ENCODE measurements at regions not wholly inside any gene's neighbourhood (a gene's known extent, or its start where the extent isn't known, plus 50 kb on each side); places are given as distances from the start of the nearest gene placed in this dataset.
A peak's percentile ranks its signal among the peaks of the same experiment; 100 is the strongest.
"Not testable (repeated sequence)": the region's sequence is repeated elsewhere in the genome, so short reads cannot be mapped to it uniquely, and the experiment has no call there.

DNA sequence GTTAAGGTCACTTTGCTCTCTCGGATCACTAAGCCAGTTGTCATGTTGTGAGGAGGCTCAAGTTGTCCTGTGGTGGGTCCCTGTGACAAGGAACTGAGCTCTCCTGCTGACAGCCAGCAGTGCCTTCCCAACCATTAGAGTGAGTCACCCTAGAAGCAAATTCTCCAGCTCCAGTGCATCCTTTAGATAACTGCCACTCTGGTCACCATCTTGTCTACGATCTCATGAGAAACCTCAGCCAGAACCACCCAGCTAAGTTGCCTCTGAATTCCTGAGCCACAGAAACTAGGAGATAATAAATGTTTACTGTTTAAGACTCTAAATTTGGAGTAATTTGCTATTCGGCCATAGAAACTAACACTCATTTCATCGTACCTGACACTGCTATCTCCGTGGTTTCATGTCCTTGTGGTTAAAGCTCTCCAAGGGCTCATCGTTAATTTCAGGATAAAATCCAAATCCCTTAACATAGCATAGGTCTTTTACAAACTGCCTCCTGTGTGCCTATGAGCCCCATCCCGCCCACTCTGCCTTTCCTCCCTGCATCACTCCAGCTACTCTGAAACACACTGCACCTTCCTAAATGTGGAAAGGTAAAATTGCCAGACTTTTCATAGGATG lies 56.5 kb upstream of the WIPF3 start:
- H3K9me3 ChIP-seq: no peaks in the 10 kb centered on the region
- 47 to 60% methylated on average over 7 of the region's 7 CpGs for WGBS, 2 donors
- peak overlapping the region; percentile 46 to 63 for H3K27ac ChIP-seq
- intact Hi-C loops (cut with DNase I; ENCODE audit: low total_unique reads): no loop called here
- H3K4me3 ChIP-seq: no peak overlapping the region
- no peaks in the 10 kb centered on the region for H3K27me3 ChIP-seq
- peaks cover 10% of the 10 kb centered on the region for H3K4me1 ChIP-seq
- no peak for DNase-seq
- TF ChIP-seq, protein P1, sequence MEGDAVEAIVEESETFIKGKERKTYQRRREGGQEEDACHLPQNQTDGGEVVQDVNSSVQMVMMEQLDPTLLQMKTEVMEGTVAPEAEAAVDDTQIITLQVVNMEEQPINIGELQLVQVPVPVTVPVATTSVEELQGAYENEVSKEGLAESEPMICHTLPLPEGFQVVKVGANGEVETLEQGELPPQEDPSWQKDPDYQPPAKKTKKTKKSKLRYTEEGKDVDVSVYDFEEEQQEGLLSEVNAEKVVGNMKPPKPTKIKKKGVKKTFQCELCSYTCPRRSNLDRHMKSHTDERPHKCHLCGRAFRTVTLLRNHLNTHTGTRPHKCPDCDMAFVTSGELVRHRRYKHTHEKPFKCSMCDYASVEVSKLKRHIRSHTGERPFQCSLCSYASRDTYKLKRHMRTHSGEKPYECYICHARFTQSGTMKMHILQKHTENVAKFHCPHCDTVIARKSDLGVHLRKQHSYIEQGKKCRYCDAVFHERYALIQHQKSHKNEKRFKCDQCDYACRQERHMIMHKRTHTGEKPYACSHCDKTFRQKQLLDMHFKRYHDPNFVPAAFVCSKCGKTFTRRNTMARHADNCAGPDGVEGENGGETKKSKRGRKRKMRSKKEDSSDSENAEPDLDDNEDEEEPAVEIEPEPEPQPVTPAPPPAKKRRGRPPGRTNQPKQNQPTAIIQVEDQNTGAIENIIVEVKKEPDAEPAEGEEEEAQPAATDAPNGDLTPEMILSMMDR (IDR thresholded peaks at IDR 0.05): no peak
- TF ChIP-seq POLR2A (IDR thresholded peaks at IDR 0.05): no peak
- H3K36me3 ChIP-seq (ENCODE audit: low read depth, missing control alignments): no peaks in the 10 kb centered on the region

DNA sequence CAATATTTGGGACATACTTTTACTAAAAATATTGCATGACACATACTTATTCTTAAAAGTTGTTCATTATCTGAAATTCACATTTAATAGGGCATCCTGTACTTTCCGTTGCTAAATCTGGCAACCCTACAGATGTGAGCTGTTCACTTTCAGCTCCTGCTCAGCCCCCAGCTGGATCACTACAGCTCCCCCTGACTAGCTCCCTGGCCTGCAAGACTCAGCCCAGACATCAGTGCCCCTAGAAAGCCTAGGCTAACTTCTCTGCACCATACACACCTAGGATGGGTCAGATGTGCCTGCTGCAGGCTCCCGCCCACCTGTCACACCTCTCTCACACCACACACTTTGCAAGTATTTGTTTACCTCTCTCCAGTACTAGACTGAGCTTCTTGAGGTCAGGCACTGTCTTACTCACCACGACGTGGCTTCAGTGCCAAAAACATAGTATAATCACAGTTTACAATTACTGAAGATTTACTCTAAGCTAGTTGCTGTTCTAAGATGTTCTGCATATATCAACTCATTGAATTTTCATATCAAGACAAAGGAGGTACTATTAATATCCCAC lies 55.9 kb upstream of the WIPF3 start:
- WGBS, 2 donors: 47 to 54% methylated on average over 4 of the region's 4 CpGs
- H3K36me3 ChIP-seq (ENCODE audit: low read depth, missing control alignments); H3K9me3 ChIP-seq; H3K4me3 ChIP-seq; intact Hi-C loops (cut with DNase I; ENCODE audit: low total_unique reads); H3K27me3 ChIP-seq: not testable (repeated sequence)
- H3K4me1 ChIP-seq: peaks cover 15% of the 10 kb centered on the region
- peak overlapping the region; percentile 46 to 63 for H3K27ac ChIP-seq
- peak; percentile 36 for DNase-seq

DNA sequence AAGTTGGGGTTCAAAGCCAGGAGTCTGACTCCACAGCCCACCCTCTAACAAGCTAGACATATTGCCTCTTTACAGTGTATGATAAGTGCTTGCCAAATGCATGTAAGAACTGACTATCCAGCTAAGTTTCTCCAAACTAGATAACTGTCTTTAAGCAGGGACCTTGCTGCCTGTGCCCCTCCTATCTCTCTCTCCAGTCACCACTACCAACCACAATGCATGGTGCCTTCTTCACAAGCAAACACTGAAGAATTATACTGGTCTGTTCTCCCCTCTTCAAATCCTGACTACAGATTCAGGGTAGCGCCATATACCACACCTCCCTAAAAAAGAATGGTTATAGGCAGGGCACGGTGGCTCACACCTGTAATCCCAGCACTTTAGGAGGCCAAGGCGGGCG lies 55.3 kb upstream of the WIPF3 start:
- H3K27me3 ChIP-seq; DNase-seq; H3K4me3 ChIP-seq; H3K36me3 ChIP-seq (ENCODE audit: low read depth, missing control alignments); H3K9me3 ChIP-seq; intact Hi-C loops (cut with DNase I; ENCODE audit: low total_unique reads): not testable (repeated sequence)
- H3K27ac ChIP-seq: peak overlapping the region; percentile 36 to 44
- WGBS, 2 donors: 88 to 97% methylated on average over 4 of the region's 4 CpGs
- H3K4me1 ChIP-seq: peaks cover 15% of the 10 kb centered on the region

DNA sequence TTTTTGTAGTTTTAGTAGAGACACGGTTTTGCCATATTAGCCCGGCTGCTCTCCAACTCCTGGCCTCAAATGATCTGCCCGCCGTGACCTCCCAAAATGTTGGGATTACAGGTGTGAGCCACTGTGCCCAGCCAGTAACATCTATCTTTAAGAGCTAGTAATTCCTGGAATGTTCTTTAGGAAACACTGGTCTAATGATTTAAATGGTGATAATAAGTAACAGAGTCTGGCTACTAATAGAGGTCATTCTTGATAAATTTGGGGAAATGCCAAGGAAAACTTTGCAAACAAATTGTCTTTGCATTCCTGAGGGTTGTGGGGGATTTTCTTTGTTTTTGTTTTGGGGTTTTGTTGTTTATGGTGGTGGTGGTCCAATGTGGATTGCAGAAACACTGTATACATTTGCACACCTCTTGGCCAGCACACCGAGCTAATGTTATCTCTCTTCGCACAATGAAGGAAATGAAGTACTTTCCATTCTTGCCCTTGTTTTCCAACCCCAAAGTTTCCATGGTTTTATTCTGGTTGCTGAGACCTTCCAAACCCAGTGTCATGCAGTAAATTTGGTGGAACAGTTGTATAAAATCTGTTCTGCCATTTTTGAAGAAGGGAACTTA lies 51.3 kb upstream of the WIPF3 start:
- 53 to 71% methylated on average over 6 of the region's 6 CpGs for WGBS, 2 donors
- TF ChIP-seq, protein P1 (IDR thresholded peaks at IDR 0.05): no peak
- no peak for TF ChIP-seq POLR2A (IDR thresholded peaks at IDR 0.05)
- no peak for DNase-seq

More for the DNA sequence above, 51.3 kb upstream of the WIPF3 start:
- H3K9me3 ChIP-seq: no peaks in the 10 kb centered on the region
- no peak overlapping the region for H3K4me3 ChIP-seq
- no peak overlapping the region for H3K27ac ChIP-seq
- H3K36me3 ChIP-seq (ENCODE audit: low read depth, missing control alignments): no peaks in the 10 kb centered on the region
- peaks cover 10% of the 10 kb centered on the region for H3K4me1 ChIP-seq
- H3K27me3 ChIP-seq: no peaks in the 10 kb centered on the region
- intact Hi-C loops (cut with DNase I; ENCODE audit: low total_unique reads): no loop called here

Small RNA genes lying in the stretch of these regions (microRNA-seq; reads per million reads assigned to microRNA genes)
- gene MIR550A3 (ENCODE audit: borderline number of aligned reads in 2 of 2, borderline replicate concordance in 1 of 2): 2.1 to 7.0 reads per million in 2 donors

Small RNA genes lying in the stretch of these regions (small RNA-seq; reads per million reads assigned to genes)
- gene MIR550A3 (0 reads per million in 2 donors), gene TMSB4XP3 (0 reads per million in 2 donors)

Measured in testis (tissue), 2 donors.